OCI-LY7 (cell line): ENCODE measurements at regions not wholly inside any gene's neighbourhood (a gene's known extent, or its start where the extent isn't known, plus 50 kb on each side); places are given as distances from the start of the nearest gene placed in this dataset.

Experiments used
- BruUV-seq: library from RNA; stranded (reverse); fragments of 400-500 nt; replicated peaks from 2 replicates; lab custom pipeline; 2021; lab: Mats Ljungman, UMichigan
- CTCF ChIA-PET: fragments of 300-600 bp; sonication (Branson Sonifier 250); formaldehyde crosslinking; loops from one replicate; lab custom pipeline; 2022; ENCODE audit warnings: antibody characterized with exemption; ENCODE audit not compliant: unreplicated experiment; lab: Charles Lee
- POLR2A ChIA-PET: fragments of 300-600 bp; sonication (Branson Sonifier 250); formaldehyde crosslinking; loops from one replicate; lab custom pipeline; 2022; ENCODE audit warnings: antibody characterized with exemption; lab: Charles Lee
- DNase-seq: peaks from one replicate; pipeline ENCODE4 v3.0.0-alpha.2; 2015; ENCODE audit warnings: low spot score
- H2AFZ ChIP-seq: fragments of 200-600 bp; sonication (generic), shearing (Covaris generic); 2 replicates; pipeline ENCODE4 v1.6.1; 2014; ENCODE audit warnings: mild to moderate bottlenecking, antibody characterized with exemption, low read length, moderate library complexity
- H3K27ac ChIP-seq: fragments of 200-600 bp; sonication (generic); 2 replicates; pipeline ENCODE4 v1.5.1; 2014; ENCODE audit warnings: mixed run types, low read depth, mild to moderate bottlenecking, moderate library complexity, low read length, inconsistent platforms; ENCODE audit not compliant: poor library complexity, severe bottlenecking
- H3K36me3 ChIP-seq: fragments of 200-600 bp; sonication (generic); 2 replicates; pipeline ENCODE4 v1.6.1; 2014; ENCODE audit warnings: mild to moderate bottlenecking, antibody characterized with exemption, low read length, moderate library complexity, mixed read lengths; ENCODE audit not compliant: insufficient read depth
- H3K4me1 ChIP-seq: fragments of 200-600 bp; sonication (generic); 2 replicates; pipeline ENCODE4 v1.5.1; 2014; ENCODE audit warnings: mild to moderate bottlenecking, low read length; ENCODE audit not compliant: insufficient read depth, poor library complexity, severe bottlenecking
- H3K4me2 ChIP-seq: fragments of 200-600 bp; sonication (generic); 2 replicates; pipeline ENCODE4 v1.6.1; 2014; ENCODE audit warnings: mild to moderate bottlenecking, low read length
- H3K4me3 ChIP-seq: fragments of 200-600 bp; sonication (generic); 2 replicates; pipeline ENCODE4 v1.5.1; 2014; ENCODE audit warnings: mild to moderate bottlenecking, low read depth, low read length; ENCODE audit not compliant: poor library complexity, severe bottlenecking
- H3K79me2 ChIP-seq: fragments of 200-600 bp; sonication (generic); 2 replicates; pipeline ENCODE4 v1.6.1; 2016; ENCODE audit warnings: low read depth, mild to moderate bottlenecking, low read length, moderate library complexity, mixed read lengths; ENCODE audit not compliant: insufficient read depth
- H3K9me2 ChIP-seq: fragments of 200-600 bp; sonication (generic); 2 replicates; pipeline ENCODE4 v1.6.1; 2016; ENCODE audit warnings: mild to moderate bottlenecking, low read length, mixed read lengths; ENCODE audit not compliant: insufficient read depth
- H3K9me3 ChIP-seq: fragments of 200-600 bp; sonication (generic); 2 replicates; pipeline ENCODE4 v1.6.1; 2014; ENCODE audit warnings: mild to moderate bottlenecking, mixed run types, low read length, mixed read lengths
- H4K20me1 ChIP-seq: fragments of 200-600 bp; sonication (generic); 2 replicates; pipeline ENCODE4 v1.6.1; 2014; ENCODE audit warnings: mild to moderate bottlenecking, antibody characterized with exemption, low read length, moderate library complexity, mixed read lengths; ENCODE audit not compliant: insufficient read depth
- CTCF ChIP-seq: fragments of 200-600 bp; sonication (generic); conservative IDR thresholded peaks from 2 replicates; pipeline ENCODE4 v1.5.1; 2014; ENCODE audit warnings: mild to moderate bottlenecking, antibody characterized with exemption, low read length, moderate library complexity, mixed read lengths
- EZH2phosphoT487 ChIP-seq: fragments of 200-600 bp; sonication (generic); IDR thresholded peaks from 2 replicates; pipeline ENCODE4 v1.6.1; 2018; ENCODE audit warnings: low read depth, borderline replicate concordance, mild to moderate bottlenecking, mixed run types, antibody characterized with exemption, low read length, moderate library complexity, mixed read lengths
- intact Hi-C: fragments of 100-400 bp; cut with micrococcal nuclease; formaldehyde crosslinking; loops from one replicate; pipeline ENCODE4 v1.10.0; 2022; ENCODE audit not compliant: unreplicated experiment

GRCh38 chr2:220703279-220703678, 868.8 kb downstream of the EPHA4 start:
- Histone ChIP-seq H3K36me3 (no peaks in the 10 kb centered on the region), H3K27ac (no peak overlapping the region), H3K9me2 (no peaks in the 10 kb centered on the region), H2AFZ (no peak overlapping the region), H3K4me1 (no peaks in the 10 kb centered on the region), H3K4me2 (no peak overlapping the region), H3K79me2 (no peaks in the 10 kb centered on the region), H3K9me3 (no peaks in the 10 kb centered on the region), H3K4me3 (no peak overlapping the region), H4K20me1 (no peaks in the 10 kb centered on the region)
- CTCF ChIA-PET = no interaction called here
- TF ChIP-seq CTCF = no peak
- TF ChIP-seq EZH2phosphoT487 = no peak
- DNase-seq = no peak
- POLR2A ChIA-PET = interaction anchor here (1.0 kb wide), 1 partner anchor 28 kb away, joined by 3 read pairs; no protein-coding TSS in a partner anchor
- intact Hi-C loops = no loop called here
- no TSS peak for BruUV-seq

- no peak overlapping the region for H2AFZ ChIP-seq
- H3K4me1 ChIP-seq = no peaks in the 10 kb centered on the region
- no peak overlapping the region for H3K4me2 ChIP-seq
- DNase-seq = no peak
- no peak for TF ChIP-seq EZH2phosphoT487
- no peak for TF ChIP-seq CTCF
- H3K9me2 ChIP-seq = no peaks in the 10 kb centered on the region
- ChIA-PET POLR2A (no interaction called here), CTCF (no interaction called here)
- no peaks in the 10 kb centered on the region for H3K36me3 ChIP-seq
- BruUV-seq = no TSS peak
- no peak overlapping the region for H3K27ac ChIP-seq
- H3K4me3 ChIP-seq = no peak overlapping the region
- no peaks in the 10 kb centered on the region for H3K79me2 ChIP-seq
- intact Hi-C loops = no loop called here
- no peaks in the 10 kb centered on the region for H4K20me1 ChIP-seq
- no peaks in the 10 kb centered on the region for H3K9me3 ChIP-seq
Measured at GRCh38 chr2:220704081-220704480, 868.0 kb downstream of the EPHA4 start.

GRCh38 chr2:220704810-220705209, 867.3 kb downstream of the EPHA4 start:
- H4K20me1 ChIP-seq = no peaks in the 10 kb centered on the region
- H3K79me2 ChIP-seq = no peaks in the 10 kb centered on the region
- no peak overlapping the region for H3K4me2 ChIP-seq
- ChIA-PET CTCF (no interaction called here), POLR2A (interaction anchor here (0.7 kb wide), 1 partner anchor 1394 kb away, joined by 3 read pairs; no protein-coding TSS in a partner anchor)
- H3K27ac ChIP-seq = no peak overlapping the region
- DNase-seq = no peak
- BruUV-seq = no TSS peak
- intact Hi-C loops = no loop called here
- no peak overlapping the region for H3K4me3 ChIP-seq
- no peaks in the 10 kb centered on the region for H3K9me2 ChIP-seq
- H3K9me3 ChIP-seq = no peaks in the 10 kb centered on the region
- TF ChIP-seq EZH2phosphoT487 = no peak
- TF ChIP-seq CTCF = no peak
- H3K4me1 ChIP-seq = no peaks in the 10 kb centered on the region
- H2AFZ ChIP-seq = no peak overlapping the region
- no peaks in the 10 kb centered on the region for H3K36me3 ChIP-seq
